ENCODE measurements at regions not wholly inside any gene's neighbourhood (a gene's known extent, or its start where the extent isn't known, plus 50 kb on each side); places are given as distances from the start of the nearest gene placed in this dataset.

DNA sequence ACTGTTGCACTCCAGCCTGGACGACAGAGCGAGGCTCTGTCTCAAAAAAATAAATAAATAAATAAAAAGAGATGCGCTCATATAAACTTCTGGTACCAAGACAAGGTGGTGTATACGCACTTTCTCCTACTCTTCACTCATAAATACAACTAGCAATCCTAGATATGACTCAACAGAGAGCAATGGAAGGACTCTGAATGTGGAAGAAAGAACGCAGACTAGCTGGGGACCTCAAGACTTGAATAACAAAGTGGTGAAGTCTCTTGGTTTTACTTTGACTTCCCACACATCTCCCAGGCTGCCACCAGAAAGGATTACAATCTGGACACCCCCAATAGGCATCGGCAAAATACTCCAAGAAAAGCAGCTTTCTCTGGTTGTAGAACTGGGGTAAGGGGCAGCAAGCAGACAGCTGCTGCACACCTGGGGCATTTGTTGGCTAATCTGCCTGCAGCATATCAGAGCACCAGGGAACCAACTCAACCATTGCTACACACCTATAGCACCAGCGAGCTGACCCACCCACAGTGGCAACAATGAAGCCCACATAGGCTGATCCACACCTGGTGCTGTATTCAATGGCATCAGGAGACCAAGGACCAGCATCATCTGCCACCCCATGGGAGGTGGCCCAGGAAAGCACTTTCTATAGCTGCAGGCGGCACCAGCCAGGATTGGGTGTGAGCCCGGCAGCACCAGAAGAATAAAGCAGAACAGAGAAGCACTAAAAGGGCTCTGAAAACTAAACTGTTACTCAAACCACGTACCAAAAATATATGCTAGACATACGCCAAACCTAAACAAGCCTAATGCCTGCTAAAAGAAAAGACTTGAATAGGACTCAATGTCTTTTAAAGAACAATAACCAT is 1231.7 kb upstream of the TMEM132C start:
- TF ChIP-seq, protein P1, sequence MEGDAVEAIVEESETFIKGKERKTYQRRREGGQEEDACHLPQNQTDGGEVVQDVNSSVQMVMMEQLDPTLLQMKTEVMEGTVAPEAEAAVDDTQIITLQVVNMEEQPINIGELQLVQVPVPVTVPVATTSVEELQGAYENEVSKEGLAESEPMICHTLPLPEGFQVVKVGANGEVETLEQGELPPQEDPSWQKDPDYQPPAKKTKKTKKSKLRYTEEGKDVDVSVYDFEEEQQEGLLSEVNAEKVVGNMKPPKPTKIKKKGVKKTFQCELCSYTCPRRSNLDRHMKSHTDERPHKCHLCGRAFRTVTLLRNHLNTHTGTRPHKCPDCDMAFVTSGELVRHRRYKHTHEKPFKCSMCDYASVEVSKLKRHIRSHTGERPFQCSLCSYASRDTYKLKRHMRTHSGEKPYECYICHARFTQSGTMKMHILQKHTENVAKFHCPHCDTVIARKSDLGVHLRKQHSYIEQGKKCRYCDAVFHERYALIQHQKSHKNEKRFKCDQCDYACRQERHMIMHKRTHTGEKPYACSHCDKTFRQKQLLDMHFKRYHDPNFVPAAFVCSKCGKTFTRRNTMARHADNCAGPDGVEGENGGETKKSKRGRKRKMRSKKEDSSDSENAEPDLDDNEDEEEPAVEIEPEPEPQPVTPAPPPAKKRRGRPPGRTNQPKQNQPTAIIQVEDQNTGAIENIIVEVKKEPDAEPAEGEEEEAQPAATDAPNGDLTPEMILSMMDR (IDR thresholded peaks at IDR 0.05) = no peak
- TF ChIP-seq POLR2A (IDR thresholded peaks at IDR 0.05) = no peak

All from adrenal gland (tissue), 5 donors.